Coronary artery (tissue), 2 donors: ENCODE measurements at regions not wholly inside any gene's neighbourhood (a gene's known extent, or its start where the extent isn't known, plus 50 kb on each side); places are given as distances from the start of the nearest gene placed in this dataset.

Experiments used
- DNase-seq: peaks from one replicate; pipeline ENCODE4 v3.0.0-alpha.2; 2017; ENCODE audit warnings: low spot score
- H3K27ac ChIP-seq, 2 donors: fragments of 200-600 bp; sonication (generic); one replicate each; pipeline ENCODE4 v1.5.1; 2016 to 2019
- H3K4me3 ChIP-seq: fragments of 200-600 bp; sonication (generic); 2 replicates; pipeline ENCODE4 v1.5.1; 2016; ENCODE audit warnings: mild to moderate bottlenecking, moderate library complexity
- TF ChIP-seq, protein P1 (sequence below): fragments of 200-600 bp; sonication (generic); IDR thresholded peaks from one replicate; pipeline ENCODE4 v1.5.1; 2019; ENCODE audit warnings: antibody characterized with exemption

DNA sequence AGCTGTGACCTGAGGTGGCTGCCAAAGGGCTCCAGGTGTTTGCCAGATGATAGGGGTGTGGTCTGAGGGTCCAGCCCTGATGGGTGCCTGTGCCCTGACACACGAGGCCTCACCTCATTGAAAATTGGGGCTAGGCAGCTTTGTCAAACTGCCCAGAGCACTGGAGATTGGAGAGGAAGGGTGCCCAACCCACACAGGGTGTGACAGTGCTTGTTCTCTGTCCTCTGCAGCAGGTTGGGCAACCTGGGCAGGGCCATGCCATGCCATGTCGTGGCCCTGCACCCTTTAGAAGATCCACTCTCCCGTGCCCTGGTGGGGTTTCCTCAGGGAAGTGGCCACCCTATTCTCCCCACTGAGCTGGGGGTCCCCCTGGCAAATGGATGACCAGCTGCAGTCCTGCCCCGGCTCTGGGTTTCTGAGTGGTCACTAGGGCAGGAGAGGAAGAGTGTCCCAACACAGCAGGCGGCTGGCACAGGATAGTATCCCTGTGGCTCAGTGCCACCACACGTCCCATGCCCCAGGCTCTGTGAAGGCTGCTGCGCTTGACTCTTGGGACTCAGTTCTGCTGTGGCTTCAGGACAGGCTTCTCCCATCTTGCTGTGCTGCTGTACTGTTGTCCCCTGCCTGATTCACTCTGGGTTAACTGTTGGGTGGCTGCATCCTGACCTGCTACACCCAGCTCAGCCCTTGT lies 100.8 kb upstream of the PITX1 start:
- Histone ChIP-seq H3K27ac (no peak overlapping the region), H3K4me3 (no peak overlapping the region)
- TF ChIP-seq, protein P1, sequence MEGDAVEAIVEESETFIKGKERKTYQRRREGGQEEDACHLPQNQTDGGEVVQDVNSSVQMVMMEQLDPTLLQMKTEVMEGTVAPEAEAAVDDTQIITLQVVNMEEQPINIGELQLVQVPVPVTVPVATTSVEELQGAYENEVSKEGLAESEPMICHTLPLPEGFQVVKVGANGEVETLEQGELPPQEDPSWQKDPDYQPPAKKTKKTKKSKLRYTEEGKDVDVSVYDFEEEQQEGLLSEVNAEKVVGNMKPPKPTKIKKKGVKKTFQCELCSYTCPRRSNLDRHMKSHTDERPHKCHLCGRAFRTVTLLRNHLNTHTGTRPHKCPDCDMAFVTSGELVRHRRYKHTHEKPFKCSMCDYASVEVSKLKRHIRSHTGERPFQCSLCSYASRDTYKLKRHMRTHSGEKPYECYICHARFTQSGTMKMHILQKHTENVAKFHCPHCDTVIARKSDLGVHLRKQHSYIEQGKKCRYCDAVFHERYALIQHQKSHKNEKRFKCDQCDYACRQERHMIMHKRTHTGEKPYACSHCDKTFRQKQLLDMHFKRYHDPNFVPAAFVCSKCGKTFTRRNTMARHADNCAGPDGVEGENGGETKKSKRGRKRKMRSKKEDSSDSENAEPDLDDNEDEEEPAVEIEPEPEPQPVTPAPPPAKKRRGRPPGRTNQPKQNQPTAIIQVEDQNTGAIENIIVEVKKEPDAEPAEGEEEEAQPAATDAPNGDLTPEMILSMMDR, result no peak
- DNase-seq, result no peak

DNA sequence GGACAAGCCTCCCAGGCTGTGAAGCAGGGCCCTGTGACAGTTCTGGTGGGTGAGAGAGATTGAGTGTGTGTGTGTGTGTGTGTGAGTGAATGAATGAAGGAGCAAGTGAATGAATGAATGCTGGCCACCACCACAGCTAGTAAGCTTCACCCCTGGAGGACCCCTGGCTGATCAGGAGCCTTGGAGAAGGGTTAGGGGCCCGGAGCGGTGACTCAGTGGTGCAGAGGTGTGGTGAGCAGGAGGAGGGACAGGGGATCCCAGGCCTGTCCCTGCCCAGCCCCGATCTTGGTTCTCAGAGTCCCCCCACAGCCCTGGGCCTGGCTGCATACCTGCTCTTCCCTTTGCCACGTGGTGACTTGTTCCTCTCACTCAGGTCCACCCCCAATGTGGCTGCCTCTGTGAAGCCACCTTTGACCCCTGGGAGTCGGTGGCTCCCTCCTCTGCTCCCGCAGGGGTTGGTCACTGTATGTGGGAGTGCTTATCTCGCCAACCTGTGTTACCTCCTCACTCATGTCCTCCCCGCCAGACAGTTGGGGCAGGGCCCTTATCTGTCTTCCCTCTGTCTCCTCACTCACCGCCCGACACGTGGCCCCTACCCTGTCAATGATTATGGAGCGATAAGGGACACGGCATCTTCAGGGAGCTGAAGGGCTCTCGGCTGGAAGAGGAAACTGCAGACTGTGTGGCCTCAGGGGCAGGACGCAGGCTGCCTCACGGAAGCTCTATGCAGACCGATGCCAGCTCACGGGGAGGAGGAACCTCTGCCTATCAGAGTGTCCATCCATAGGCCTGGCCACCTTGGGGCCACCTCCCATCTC lies 99.9 kb upstream of the PITX1 start:
- DNase-seq, result no peak
- no peak overlapping the region for H3K4me3 ChIP-seq
- TF ChIP-seq, protein P1, result no peak
- no peak overlapping the region for H3K27ac ChIP-seq

GRCh38 chr5:135133181-135133580 lies 99.2 kb upstream of the PITX1 start:
- no peak overlapping the region for H3K27ac ChIP-seq
- H3K4me3 ChIP-seq, result no peak overlapping the region
- DNase-seq, result no peak
- TF ChIP-seq, protein P1, result no peak

DNA sequence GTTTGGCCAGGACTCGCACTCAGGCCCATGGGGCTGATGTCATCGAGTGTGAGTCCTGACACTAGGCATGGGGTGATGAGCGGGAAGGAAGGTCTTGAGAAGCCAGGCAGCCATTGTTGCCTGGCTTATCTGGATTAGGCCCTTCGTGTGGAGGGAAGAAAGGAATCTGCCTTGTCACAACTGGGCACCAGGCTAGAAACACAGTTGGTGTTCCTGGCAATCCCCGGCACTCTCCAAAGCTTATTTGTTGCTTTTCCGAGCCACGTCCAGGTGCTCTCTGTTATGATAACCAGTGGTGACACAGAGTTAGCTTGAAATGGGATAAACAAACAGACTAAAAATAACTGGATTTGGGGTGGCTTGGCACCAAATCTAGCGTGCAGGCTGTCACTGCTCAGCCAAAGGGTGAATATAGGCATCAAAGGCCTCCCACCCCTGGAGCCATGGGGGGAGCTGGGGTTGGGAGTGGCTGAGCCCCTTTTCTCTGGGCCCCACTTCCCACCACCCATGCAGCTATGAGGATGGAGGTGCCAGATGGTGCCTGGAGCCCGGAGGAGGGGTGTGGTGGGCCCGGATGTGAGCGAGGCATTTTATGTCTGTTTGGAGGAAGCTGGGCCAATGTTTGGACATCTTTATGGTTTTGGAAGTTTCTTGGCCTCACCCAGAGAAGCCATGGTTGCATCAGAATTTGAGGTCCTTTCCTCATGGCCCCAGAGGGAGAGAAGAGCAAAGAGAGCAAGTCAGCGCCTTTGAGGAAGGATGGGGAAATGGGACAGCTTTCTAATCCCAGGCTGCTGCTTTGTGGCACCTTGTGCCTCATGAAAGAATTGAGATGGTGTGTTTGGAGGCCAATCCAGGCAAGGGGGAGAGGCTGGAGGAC lies 98.0 kb upstream of the PITX1 start:
- Histone ChIP-seq H3K4me3 (no peak overlapping the region), H3K27ac (no peak overlapping the region)
- TF ChIP-seq, protein P1, result no peak
- no peak for DNase-seq

DNA sequence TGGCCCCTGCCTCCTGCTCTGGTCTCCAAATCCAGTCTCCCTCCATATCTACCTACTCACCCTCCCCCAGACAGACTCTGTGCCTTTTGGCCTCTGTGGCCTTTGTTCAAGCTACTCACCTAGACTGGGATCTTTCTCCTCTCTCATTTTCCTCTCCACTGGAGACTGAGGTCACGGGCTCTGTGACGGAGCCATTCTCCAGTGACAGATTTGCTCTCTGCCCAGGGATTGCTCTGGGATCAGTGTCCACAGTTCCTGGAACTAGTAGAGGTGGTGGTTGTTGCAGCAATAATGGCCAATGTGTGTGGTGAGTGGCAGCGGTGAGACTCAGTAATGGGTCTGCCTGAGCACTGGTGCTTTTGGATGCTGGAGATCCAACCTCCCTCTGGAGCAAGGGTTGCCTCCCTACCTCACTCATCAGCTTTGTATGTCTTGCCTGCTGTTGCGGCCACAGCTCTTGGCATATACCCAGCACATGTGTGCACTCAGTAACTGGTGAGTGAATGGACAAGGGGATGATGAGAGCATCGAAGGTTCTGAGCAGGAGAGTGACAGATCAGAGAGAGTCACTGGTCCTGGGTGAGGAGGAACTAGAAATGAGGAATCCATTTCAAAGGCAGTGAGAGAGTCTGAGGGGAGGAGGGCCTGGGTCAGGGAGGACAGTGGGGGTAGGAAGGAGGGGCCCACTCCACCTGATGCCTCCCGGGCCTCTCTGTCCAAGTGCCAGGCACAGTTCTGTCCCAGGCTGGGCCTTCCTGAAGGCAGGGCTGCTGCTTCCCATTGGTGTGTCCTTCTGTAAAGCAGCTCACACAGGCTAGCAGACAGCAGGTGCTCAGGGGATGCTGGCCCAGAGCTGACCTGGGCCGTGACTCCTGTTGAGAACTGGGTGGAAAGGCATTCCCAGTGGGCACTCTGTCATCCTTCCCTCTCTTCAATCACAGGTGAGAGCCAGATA lies 96.5 kb upstream of the PITX1 start:
- Histone ChIP-seq H3K27ac (no peak overlapping the region), H3K4me3 (no peak overlapping the region)
- no peak for DNase-seq
- TF ChIP-seq, protein P1, result no peak

- no peak for DNase-seq
- Histone ChIP-seq H3K27ac (no peak overlapping the region), H3K4me3 (no peak overlapping the region)
- TF ChIP-seq, protein P1, result no peak
Measured at GRCh38 chr5:135129307-135129706, 95.3 kb upstream of the PITX1 start.
